ENCODE measurements at regions not wholly inside any gene's neighbourhood (a gene's known extent, or its start where the extent isn't known, plus 50 kb on each side); places are given as distances from the start of the nearest gene placed in this dataset.

DNA sequence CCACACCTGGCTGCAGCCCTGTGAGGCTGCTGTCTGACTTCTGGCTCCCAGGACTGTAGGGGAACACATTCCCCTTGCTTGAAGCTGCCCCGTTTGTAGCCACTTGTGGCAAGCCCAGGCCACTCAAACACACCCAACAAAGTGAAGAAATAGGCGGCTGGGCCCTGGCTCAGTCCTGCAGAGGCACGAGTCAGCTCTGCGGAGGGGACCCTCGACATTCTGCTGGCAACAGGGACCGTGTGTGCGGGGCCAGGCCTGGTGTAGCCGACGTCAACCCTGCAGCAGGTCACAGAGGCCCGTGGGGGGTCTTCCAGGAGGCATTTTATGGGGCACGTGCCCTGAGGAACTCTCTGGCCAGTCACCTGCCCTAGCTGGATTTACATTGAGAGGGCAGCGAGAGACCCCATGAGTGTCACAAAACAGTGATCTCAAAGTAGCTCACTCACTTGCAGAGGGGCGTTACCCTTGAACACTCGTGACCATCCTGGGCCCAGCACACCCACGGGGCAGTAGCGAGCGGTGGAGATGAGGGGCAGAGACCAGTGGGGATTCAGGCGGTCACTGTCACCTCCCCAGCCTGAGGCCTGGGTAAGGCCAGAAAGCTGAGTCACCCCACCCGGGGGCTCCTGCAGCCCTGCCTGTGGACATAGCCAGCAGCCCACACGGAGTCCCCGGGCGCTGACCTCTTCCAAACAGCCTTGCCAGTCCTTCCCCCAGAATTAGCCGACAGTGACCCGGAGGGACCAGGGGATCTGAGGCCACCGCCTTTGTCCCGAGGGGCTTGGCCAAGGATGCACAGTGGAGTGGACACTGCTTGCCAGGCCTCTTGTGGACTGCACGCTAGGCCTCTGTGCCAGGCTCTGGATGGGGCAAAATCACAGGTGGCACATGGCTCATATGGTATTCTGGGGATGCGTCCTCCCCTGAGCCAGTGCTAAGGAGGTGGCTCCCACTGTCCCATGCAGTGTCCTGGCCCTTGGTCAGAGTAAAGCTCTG is 139.5 kb downstream of the CTTN start:
- no peak for DNase-seq

DNA sequence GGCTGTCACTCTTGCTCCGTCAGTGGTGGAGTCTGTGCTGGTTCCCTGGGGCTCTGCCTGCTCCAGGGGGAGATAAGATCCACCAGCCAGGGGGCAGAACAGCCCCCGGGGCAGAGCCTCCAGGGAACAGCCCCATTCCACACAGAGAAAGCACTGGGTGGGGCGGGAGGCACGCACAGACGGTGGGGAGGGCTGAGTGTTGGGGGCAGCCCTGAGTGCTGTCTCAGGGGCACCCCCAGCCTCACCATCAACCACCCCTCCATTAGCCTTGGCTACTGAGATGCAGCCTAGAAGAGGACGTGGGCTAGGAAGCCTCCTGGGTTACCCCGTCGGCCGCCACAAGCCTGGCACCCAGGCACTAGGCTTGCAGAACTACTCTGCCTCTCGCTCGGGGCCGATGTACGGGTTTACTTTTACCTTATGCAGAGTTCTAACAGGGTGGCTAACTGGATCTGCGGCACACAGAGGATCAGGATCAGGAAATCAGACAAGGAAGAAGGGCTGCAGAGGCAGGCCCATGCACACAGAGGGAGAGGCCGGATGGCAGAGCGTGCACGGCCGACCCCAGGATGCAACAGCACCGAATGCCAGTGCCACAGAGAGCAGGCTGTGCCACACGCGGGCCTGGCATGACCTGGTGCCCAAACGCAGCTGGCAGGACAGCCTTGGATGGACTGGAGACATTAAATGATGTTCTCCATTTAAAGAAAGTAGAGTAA is 140.5 kb downstream of the CTTN start:
- DNase-seq = no peak

DNA sequence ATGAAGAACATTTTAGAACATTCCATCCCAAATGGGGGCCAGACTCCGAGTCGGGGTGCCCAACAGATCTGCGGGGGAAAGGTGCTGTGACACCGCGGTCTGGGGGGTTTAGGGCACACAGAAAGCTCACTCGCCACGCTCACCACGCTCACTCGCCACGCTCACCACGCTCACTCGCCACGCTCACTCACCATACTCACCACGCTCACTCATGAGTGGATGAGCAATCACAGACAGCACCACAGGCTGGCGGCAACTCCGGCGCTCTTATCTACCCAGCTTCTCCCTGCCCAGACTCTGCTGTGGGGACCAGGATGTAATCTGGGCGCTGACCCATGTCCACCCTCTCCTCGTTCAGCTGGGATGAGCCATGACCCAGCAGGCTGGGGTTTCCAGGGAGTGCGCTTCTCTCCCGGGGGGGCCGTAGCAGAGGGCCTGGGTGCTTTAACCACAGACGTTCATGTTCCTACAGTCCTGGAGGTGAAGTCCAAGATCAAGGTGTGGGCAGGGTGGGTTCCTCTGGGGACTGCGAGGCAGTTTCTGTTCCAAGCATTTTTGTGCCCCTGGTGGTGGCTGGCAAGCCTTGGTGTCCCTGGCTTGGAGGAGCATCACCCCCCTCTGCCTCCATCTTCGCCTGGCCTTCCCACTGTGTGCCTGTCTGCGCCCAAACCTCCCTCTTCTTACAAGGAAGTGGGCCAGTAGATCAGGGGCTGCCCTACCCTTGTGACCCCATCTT is 141.2 kb downstream of the CTTN start:
- DNase-seq = no peak

DNA sequence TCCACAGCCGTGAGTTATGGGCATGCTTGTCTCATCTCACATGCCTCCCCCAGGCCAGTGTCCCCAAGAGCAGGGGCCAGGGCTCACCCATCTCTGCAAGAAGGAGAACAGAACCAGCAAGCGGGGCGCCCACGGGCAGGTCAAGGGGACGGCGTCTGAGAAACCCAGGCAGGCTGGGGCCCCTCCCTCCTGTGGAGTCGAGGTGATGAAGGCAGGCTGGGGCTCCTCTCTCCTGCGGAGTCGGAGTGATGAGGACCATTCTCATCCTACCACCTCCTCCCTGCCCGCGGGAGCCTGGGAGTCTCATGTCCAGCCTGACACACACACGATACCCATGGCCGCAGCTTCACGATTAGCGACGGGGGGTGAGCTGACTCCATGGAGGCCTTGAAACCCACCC is 141.9 kb downstream of the CTTN start:
- no peak for DNase-seq

DNA sequence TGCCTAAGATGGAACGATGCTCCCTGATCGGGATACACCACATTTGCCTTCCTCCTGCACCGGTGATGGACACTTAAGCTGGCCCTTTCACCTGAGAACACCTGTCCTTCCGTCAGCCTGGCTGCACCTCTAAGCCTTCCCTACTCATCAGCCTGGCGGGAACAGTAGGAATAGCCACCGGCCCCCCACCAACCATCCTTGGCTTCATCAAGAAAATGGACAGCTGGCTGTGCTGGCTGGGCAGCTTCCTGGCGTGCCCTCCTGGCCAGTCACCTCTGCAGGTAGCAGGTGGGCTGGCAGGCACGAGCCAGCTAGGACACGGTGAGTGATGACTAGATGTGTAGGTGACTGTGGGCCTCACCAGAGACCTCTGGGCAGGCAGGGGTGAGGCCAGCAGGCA is 142.8 kb downstream of the CTTN start:
- no peak for DNase-seq

DNA sequence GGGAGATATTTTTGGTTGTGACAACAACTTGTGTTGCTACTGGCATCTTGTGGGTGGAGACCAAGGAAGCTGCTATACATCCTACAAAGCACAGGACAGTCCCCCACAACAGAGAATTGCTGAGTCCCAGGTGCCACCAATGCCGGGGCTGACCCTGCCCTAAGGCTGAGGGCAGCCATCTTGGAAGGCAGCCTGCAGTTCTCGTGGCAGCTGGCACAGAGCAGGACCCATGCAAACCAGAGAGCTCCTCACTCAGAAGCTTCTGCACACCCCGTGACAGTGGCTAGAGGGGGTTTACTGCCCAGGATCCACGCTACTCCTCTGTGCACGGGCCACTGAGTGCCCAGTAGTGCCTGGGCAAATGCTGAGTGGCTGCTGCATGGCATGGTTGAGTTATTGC is 143.4 kb downstream of the CTTN start:
- no peak for DNase-seq

DNA sequence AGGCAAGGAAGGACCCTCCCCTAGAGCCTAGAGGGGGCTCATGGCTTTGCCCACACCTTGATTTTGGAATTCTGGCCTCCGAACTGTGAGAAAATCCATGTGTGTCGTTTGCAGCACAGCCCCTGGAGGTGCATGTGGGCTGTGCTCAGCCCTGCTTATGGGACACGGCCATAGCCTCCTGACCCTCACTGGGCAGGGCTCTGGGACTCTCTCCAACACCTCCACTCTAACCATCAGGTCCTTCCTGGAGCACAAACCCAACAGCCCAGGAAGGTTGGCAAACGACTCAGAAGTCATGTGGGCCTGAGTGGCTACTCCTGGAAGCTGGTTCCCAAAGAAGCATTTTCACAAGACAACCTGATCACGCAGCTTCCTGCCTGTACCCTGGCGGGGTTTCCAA is 144.1 kb downstream of the CTTN start:
- no peak for DNase-seq

DNA sequence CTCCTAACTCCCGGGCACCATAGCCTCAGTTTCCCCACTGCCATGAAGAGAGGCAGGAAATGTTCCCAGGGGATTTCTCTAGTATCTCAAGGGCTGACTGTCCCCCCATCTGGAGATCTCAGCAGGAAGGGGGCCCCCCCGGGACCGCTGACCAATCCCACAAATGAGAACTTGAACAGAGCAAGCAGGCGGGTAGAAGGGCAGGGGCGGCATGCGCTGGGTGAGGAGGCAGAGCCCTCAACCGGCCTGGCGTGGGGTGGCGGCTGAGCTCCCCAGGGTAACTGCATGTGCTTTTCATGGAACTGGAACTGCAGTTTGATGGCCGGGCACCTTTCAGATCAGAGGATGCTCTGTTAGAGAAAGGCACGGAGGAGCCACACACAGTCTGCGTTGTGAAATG is 144.5 kb downstream of the CTTN start:
- no peak for DNase-seq

DNA sequence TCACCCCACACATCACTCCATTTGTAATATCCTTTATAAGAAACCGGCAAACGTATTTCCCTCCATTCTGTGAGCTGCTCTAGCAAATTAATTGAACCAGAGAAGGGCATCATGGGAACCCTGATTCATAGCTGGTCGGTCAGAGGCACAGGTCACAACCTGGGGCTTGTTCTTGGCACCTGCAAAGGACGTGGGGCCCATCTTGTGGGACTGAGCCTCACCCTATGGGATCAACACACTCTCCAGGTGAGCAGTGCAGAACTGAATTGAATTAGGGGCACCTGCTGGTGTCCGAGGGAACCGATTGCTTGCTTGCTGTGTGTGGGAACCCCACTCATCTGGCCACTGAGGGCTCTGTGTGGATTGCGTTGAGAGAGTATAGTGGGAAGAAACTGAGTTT is 145.3 kb downstream of the CTTN start:
- DNase-seq = no peak

DNA sequence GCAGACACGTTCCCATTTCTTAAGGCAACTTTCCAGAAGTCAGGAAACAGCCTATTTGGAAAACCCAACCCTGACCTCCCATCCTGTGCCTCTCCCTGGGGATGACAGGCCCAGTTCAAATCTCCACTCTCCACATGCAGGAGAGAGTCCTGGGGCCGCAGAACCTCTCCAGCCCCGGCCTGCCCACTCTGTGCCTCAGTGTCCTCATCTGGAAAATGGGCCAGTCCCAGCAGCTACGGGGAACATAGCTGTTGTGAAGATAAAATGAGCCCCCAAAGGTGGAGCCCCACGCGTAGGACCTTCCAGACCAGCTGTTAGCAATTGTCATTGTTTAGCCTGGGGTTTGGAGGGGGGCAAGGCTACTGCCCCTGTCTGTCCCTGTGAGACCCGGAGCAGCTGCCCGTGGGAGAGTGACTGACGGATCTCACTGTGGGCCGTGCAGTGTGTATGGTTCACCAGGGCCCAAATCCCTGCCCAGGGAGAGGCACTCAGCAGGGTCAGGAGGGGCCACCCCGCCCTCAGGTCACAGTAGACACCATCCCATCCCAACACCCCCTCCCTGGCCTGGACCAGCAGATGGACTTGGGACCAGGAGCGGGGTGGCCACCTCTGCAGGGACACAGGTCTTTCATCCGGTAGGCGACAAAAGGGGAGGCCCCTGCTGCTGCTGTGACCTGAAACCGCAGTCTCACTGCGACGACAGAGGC is 145.9 kb downstream of the CTTN start:
- no peak for DNase-seq

DNA sequence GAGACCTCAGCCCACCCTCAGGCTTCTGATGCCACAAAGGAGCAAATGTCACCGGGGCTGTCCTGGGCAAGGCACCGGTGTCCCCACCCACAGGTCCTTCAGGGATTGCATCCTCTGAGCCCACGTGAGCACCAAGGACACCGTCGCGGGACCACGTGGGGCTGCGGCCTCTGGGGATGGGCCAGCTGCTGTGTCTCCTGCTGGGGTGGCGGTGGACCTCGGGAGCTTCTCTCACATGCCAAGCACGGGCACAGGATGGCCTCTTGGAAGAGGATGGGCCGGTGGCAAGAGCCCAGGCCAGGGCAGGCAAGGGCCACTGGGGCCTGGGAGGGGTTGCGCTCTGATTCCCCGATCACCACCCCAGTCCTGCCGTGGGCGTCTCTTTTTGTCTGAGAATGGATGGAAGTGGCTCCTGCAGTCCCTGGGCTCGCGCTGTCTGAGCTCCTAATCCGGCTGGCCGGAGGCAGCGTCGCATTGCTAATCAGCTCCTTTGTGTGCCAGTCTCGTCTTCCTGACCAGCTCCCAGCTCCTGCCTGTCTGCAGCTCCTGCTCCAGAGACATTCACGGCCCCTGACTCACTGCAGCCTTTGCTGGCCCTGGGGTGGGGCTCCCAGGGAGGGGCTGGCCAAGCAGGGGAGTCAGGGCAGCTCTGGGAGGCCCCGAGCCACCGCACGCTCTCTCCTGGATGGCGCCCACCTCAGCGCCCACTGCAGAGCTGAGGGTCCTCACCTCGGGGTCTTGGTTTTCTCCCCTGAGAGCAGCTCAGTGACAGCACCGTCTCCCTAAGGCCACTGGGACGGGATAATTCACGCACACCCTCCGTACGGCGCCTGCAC is 146.7 kb downstream of the CTTN start:
- DNase-seq = no peak

DNA sequence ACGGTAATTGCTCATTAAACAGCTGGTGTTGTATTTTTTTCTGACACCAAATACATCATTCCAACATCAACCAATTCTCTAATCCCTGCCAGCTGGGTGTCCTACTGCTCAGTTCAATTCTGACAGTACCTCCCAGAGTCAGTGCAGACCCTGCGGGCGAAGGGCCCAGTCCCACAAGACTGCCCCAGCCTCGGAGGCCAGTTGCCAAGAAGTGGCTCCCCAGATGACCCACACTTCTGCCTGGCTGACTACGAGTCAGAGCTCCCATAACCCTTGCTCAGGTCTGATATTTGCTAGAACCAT is 147.2 kb downstream of the CTTN start:
- no peak for DNase-seq

DNA sequence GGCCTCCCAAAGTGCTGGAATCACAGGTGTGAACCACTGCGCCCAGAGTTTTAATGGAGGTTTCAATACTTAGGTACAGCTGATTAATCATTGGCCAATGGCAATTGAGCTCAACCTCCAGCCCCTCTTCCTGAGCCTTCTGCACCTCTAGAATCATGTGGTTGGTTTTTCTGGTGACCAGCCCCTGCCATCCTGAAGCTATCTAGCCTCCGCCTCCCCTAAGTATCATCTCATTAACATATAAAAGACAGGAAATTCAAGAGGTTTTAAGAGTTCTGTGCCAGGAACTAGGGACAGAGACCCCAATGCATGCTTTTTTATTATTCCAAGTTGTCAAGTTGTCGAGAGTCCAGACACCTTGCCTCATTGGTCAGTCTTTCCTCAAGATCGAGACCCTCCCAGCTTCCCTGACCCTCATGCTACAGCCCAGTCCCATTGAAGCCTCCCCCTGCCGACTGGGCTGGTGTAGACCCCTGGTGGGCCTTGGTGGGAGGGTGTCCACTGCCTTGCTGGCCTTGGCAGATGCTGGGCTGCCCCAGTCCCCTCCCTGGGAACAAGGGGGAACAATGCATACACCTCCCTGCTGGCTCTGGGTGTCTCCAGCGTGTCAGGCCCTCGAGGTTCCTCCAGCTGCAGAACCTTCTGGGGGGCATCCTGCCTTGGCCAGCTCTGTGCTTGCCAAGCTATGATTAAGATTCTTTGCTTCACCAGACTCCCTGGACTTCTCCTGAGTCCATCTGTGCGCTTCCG is 148.0 kb downstream of the CTTN start:
- DNase-seq = no peak

DNA sequence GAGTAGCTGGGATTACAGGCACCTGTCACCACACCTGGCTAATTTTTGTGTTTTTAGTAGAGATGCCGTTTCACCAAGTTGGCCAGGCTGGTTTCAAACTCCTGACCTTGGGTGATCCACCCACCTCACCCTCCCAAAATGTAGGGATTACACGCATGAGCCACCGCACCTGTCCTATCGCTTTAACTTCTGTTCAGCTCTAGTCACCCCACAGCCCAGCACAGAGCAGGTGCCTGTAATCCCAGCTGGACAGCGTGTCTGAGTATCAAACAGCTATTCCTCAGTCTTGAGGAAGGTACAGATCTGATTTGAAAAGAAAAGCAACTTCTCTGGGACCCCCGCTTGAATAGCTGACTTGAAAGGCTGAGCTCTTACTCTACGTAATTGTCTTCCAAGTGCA is 149.1 kb downstream of the CTTN start:
- no peak for DNase-seq

DNA sequence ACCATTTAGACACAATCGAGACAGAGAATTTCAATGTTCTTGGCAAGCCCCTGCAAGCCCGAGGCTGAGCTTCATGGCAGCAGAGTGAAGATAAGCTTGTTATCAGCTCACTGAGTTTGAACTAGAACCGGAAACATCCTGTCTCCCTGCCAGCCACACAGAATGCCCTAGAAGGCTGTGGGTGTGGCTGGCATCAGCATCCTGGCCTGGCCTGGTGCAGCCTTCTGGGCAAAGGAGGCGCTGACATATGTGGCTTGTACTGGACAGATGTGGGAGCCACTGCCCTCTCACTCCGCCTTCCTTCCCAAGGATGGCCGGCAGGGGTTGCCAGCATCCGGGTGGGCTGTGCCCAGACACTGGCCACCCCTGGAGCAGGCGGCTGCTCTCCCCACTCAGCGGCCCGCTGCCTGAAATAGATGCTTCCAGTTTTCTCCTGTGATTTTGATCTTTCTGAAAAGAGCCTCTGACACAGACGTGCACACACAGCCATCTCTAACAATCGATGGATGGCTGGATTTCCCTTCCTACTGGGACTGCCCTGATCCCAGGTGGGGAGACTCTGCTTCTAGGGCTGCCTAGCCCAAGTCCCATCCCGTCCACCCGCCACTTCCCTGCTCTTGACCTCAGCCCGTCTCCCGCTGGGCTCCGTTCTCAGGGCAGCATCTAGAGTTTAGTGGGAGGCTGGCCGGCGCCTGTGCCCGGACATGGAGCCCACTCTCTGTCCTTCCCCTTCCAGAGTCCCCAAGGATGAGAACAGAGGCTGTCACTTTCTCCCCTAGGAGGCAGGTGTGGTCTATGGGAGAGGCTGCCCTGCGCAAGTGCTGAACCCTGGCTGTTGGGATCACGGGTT is 149.7 kb downstream of the CTTN start:
- DNase-seq = no peak

DNA sequence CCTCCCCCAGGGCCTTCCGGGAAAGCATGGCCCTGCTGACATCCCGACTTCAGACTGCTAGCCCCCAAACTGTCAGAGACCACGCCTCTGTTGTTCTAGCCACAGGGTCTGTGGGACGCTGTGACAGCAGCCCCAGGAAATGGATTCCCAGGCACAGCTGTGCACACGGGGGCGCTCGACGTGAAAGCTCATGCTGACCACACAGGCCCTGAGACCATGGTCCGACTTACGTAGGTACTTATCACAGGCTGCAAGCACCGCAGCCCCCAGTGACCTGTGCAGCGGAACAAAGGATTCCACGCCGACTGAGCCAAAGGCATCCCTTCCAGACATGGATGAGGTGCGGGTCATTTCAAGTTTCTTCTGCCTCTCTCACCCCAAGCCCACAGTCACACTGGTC is 150.6 kb downstream of the CTTN start:
- no peak for DNase-seq

DNA sequence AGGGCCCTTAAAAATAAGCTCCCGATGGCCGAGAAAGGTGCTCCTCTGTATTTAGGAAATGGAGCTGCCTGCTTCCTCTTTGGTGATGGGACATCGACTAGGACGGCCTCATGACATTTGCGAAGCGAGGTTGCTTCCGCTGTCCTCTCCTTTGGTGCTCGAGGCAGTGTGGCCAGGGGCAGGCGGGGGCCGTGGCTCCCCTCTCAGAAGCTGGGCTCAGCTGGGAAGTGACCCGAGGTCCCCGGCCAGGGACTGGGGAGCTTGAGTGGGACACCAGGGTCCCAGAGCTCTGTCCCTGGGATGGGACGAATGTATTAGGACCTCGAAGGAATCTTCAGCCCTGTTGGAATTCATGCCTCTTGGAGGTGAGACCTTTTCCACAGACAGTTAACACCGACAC is 151.1 kb downstream of the CTTN start:
- DNase-seq = no peak

DNA sequence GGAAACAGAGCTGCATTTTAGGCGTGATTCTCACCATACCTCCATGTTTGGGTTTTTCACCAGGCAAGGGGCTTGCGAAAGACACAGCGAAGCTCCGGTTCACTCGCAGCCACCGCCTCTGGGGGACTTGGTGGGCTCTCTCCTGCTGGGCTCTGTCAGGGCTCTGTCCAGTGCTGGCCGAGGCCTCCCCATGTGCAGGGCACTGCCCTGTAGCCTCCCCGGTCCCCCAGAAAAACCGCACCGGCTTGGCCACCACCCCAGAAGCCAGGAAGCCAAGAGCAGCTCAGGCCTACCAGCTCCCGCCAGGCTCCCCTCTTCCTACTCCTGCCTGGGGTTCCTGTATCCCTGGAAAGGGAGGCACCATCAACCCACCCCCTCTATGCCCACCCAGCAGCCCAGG is 151.5 kb downstream of the CTTN start:
- DNase-seq = no peak

DNA sequence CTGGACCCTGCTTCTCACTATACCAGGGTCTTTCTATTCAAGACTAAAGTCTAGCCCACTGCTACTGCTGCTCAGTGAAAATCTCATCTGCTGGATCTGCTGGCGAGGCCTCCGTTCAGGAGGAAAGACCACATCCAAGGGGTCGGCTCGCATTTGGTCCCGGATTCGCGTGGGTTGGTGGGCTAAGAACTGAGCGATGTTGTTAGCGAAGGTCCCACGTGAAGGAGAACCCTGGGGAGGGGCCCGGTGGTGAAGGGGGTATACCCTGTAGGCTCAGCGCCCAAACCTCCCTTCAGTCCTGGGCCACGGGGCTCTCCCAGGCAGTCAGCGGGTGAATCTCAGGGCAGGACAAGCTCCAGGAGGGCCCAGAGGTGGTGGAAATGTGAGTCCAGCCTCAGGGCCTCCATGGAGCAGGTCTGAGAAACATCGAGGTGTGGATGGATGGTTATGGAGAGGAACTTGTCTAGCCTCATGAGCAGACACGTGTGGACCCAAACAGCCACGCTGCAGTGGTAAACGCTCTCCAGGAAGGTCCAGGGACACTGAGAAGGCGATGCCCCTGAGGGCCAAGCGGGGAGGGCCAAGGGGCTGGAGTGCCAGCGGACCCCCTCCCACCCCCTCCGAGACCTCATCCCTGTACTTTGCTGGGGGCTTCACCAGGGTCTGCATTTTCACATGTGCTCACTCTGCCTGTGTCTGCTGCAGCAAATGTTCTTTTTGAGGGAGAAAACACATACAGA is 152.3 kb downstream of the CTTN start:
- no peak for DNase-seq

All from NCI-H446 treated with DMSO at 0.1 percent for 48 hours (cell line).